GM10266 (cell line): ENCODE measurements at regions not wholly inside any gene's neighbourhood (a gene's known extent, or its start where the extent isn't known, plus 50 kb on each side); places are given as distances from the start of the nearest gene placed in this dataset.
"Not testable (repeated sequence)": the region's sequence is repeated elsewhere in the genome, so short reads cannot be mapped to it uniquely, and the experiment has no call there.

Source experiments
- DNase-seq: peaks from one replicate; pipeline ENCODE4 v3.0.0; 2012; ENCODE audit errors: extremely low spot score
- TF ChIP-seq, protein P1 (sequence below): IDR thresholded peaks from 2 replicates; pipeline ENCODE4 v1.5.1; 2012; ENCODE audit warnings: mild to moderate bottlenecking, low read depth; ENCODE audit not compliant: control insufficient read depth, insufficient read depth; ENCODE audit errors: missing control alignments

DNA sequence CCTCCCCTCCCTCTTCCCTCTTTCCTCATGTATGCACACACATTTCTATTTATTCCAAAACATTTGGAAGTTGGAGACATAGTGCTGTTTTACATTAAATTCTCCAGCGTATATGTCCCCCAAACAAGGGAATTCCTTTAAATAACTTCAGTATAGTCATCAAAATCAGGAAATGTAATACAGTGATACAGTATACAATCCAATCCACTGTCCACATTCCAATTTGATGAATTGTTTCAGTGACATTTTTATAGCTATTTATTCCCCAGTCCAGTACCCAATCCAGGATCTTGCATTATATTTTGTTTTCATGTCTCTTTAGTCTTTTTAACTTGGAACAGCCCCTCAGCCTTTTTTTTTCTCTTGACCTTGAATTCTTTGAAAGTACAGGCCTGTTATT, 233.0 kb downstream of the DKK2 start:
- TF ChIP-seq, protein P1, sequence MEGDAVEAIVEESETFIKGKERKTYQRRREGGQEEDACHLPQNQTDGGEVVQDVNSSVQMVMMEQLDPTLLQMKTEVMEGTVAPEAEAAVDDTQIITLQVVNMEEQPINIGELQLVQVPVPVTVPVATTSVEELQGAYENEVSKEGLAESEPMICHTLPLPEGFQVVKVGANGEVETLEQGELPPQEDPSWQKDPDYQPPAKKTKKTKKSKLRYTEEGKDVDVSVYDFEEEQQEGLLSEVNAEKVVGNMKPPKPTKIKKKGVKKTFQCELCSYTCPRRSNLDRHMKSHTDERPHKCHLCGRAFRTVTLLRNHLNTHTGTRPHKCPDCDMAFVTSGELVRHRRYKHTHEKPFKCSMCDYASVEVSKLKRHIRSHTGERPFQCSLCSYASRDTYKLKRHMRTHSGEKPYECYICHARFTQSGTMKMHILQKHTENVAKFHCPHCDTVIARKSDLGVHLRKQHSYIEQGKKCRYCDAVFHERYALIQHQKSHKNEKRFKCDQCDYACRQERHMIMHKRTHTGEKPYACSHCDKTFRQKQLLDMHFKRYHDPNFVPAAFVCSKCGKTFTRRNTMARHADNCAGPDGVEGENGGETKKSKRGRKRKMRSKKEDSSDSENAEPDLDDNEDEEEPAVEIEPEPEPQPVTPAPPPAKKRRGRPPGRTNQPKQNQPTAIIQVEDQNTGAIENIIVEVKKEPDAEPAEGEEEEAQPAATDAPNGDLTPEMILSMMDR: no peak
- no peak for DNase-seq

DNA sequence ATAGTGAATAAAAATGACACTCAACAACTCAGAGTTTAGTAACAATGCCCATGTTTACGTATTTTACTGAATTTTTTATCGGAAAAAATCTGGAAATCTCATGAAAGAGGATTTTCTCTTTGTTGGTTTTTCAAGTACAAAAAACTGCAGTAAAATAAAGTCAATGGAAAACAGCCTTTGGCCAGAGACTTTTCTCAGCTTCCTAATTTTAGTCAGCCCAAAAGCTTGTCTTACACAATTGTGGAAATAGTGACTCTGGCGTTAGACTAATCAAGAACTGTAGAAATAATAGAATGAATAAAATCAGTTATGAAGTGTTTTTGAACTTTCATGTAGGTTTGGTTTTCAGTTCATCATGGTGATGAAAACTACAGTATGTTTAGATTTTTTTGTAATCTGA, 234.7 kb downstream of the DKK2 start:
- TF ChIP-seq, protein P1: no peak
- no peak for DNase-seq

DNA sequence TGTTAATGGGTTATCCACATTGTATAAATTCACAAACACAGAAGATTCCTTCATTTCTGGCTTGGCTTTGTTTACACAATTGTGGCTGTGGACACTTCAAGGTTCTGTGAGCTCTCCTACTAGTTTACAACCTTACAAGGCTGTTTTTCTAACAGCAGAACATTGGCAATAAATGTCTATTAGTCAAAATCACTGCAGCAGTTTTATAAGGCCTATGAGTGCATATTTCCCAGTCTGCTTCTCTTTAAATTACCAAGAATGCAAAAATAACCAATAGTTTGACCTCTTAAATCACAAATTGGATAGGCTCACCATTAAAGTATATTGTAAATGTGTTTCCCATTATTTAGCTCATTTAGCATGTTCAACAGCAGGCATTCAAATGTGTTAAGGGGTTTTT, 239.2 kb downstream of the DKK2 start:
- no peak for DNase-seq
- TF ChIP-seq, protein P1: no peak

DNA sequence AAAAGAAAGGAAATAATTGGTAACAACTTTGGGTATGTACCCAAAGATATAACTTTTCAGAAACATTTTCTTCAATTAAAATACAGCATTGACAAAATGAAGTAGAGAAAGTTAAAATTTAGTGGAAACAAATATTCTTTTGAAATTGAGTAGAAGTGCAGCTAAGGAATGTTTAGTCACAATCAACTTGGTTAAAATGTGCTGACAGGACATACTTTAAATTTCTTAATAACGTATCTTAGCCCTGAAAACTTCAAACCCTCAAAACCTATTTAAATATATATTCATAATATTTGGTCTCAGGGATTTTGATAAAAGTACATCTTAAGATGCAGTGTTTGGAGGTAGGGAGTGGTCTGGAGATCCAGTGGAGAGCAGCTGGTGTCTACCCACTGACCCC, 240.8 kb downstream of the DKK2 start:
- TF ChIP-seq, protein P1: no peak
- DNase-seq: no peak

DNA sequence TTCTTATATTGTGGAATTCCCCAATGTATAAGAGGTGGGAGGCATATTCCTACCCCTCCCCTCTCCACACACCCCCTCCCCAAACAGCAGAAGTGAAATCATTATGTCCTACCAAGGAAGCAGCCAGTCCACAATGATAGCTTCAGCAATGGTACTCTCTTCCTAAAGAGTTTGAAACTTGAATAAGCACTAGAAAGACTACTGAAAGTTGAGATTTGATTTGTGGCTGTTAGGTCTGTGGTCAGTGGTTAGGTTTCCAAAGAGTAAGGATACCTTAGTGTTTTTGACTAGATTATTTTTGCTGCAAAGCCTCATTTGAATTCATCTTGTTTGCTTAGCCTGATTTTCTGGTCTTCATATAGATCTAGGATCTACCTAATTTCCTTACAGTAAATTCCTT, 242.2 kb downstream of the DKK2 start:
- TF ChIP-seq, protein P1: no peak
- no peak for DNase-seq

DNA sequence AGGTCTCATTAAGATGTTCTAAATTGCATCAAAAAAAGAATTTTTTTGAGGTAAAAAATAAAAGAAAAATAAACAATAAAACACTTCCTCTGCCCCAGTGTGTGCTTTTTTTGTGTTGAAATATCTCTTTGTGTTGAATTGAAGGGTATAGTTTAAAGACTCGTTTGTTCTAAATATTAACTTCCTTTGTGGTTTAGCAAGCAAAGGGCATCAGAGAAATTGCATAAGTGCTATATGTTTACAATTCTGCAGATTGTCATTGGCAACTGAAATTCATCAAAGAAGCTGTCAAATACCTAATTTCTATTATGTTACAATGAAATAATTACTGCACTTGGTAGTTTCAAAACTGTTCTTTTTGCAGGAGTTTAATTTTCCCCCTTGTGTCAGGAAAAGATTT, 260.5 kb downstream of the DKK2 start:
- TF ChIP-seq, protein P1: no peak
- no peak for DNase-seq

DNA sequence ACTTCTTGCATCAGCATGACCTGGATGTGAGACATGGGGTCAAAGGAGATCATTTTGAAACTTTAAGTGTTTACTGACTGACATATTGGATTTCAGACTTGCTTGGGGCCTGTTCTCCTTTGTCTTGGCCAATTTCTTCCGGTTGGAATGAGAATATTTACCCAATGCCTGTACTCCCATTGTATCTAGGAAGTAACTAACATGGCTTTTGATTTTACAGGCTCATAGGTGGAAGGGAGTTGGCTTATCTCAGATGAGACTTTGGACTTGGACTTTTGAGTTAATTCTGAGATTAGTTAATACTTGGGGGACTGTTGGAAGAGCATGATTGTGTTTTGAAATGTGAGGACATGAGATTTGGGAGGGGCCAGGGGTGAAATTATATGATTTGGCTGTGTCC, 262.1 kb downstream of the DKK2 start:
- not testable (repeated sequence) for DNase-seq

DNA sequence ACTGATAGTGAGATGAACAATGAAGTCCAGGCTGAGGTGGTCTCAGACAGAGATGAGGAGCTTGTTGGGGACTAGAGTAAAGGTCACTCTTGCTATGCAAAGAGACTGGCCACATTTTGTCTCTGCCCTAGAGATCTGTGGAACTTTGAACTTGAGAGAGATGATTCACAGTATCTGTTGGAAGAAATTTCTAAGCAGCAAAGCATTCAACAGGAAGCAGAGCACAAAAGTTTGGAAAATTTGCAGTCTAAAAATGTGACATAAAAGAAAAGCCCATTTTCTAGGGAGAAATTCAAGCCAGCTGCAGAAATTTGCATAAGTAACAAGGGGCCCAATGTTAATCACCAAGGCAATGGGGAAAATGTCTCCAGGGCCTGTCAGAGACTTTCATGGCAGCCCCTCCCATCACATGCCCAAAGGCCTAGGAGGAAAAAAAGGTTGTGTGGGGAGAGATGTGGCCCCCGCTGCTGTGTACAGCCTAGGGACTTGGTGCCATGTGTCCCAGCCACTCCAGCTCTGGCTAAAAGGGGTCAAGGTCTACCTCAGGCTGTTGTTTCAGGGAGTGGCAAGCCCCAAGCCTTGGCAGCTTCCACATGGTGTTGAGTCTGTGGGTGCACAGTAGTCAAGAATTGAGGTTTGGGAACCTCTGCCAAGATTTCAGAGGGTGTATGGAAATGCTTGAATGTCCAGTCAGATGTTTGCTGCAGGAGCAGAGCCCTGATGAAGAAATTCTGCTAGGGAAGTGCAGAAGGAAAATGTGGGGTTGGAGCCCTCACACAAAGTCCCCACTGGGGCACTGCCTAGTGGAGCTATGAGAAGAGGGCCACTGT, 262.8 kb downstream of the DKK2 start:
- TF ChIP-seq, protein P1: no peak
- no peak for DNase-seq
